GM21526 (cell line): ENCODE measurements at regions not wholly inside any gene's neighbourhood (a gene's known extent, or its start where the extent isn't known, plus 50 kb on each side); places are given as distances from the start of the nearest gene placed in this dataset.
"Not testable (repeated sequence)": the region's sequence is repeated elsewhere in the genome, so short reads cannot be mapped to it uniquely, and the experiment has no call there.

Experiments
- ATAC-seq: cut with Tn5 transposase; IDR thresholded peaks from one replicate; pipeline ENCODE4 v1.9.1; 2021; ENCODE audit warnings: moderate library complexity; ENCODE audit not compliant: unreplicated experiment, low FRiP score

GRCh38 chr21:31609081-31609480 is 50.4 kb upstream of the SOD1 start:
- no peak for ATAC-seq

- ATAC-seq = no peak
Measured at GRCh38 chr21:31607791-31608190, 51.7 kb upstream of the SOD1 start.

GRCh38 chr21:31606081-31606874 is 53.2 kb upstream of the SOD1 start:
- ATAC-seq = no peak

- ATAC-seq = no peak
Measured at GRCh38 chr21:31604591-31605190, 54.8 kb upstream of the SOD1 start.

- ATAC-seq = no peak
Measured at GRCh38 chr21:31599563-31599962, 59.9 kb upstream of the SOD1 start.

GRCh38 chr21:31599013-31599412 is 60.5 kb upstream of the SOD1 start:
- ATAC-seq = no peak

GRCh38 chr21:31597683-31598082 is 61.8 kb upstream of the SOD1 start:
- no peak for ATAC-seq

GRCh38 chr21:31596055-31596454 is 63.4 kb upstream of the SOD1 start:
- ATAC-seq = no peak

GRCh38 chr21:31594726-31595125 is 64.8 kb upstream of the SOD1 start:
- ATAC-seq = no peak

- no peak for ATAC-seq
Measured at GRCh38 chr21:31594279-31594678, 65.2 kb upstream of the SOD1 start.

GRCh38 chr21:31592963-31593560 is 66.4 kb upstream of the SOD1 start:
- ATAC-seq = no peak

GRCh38 chr21:31592516-31592915 is 67.0 kb upstream of the SOD1 start:
- no peak for ATAC-seq

- no peak for ATAC-seq
Measured at GRCh38 chr21:31589820-31590219, 69.7 kb upstream of the SOD1 start.

GRCh38 chr21:31586118-31586517 is 73.4 kb upstream of the SOD1 start:
- no peak for ATAC-seq

GRCh38 chr21:31583937-31584336 is 75.6 kb upstream of the SOD1 start:
- ATAC-seq = not testable (repeated sequence)

- ATAC-seq = no peak
Measured at GRCh38 chr21:31583498-31583897, 76.0 kb upstream of the SOD1 start.

GRCh38 chr21:31580866-31581276 is 78.6 kb upstream of the SOD1 start:
- ATAC-seq = no peak

- no peak for ATAC-seq
Measured at GRCh38 chr21:31577271-31577670, 82.2 kb upstream of the SOD1 start.

- ATAC-seq = no peak
Measured at GRCh38 chr21:31576428-31576827, 83.1 kb upstream of the SOD1 start.

GRCh38 chr21:31573217-31573616 is 86.3 kb upstream of the SOD1 start:
- ATAC-seq = no peak

- ATAC-seq = no peak
Measured at GRCh38 chr21:31571879-31572278, 87.6 kb upstream of the SOD1 start.
